Body of pancreas (tissue), 4 donors: ENCODE measurements at regions not wholly inside any gene's neighbourhood (a gene's known extent, or its start where the extent isn't known, plus 50 kb on each side); places are given as distances from the start of the nearest gene placed in this dataset.

Source experiments
- POLR2A ChIP-seq, 3 donors: fragments of 450-650 bp; IDR thresholded peaks; one replicate each; pipeline ENCODE4 v1.6.1; 2016; ENCODE audit warnings: antibody characterized with exemption in 3 of 3, mild to moderate bottlenecking in 2 of 3
- TF ChIP-seq, protein P1 (sequence below), 7 experiments: fragments of 450-650 bp in 4 of 7; fragments of 200-600 bp in 3 of 7; sonication (generic) in 3 of 7; IDR thresholded peaks; one replicate each; pipeline ENCODE4 v1.5.1; 2016 to 2019; ENCODE audit warnings: antibody characterized with exemption in 7 of 7

DNA sequence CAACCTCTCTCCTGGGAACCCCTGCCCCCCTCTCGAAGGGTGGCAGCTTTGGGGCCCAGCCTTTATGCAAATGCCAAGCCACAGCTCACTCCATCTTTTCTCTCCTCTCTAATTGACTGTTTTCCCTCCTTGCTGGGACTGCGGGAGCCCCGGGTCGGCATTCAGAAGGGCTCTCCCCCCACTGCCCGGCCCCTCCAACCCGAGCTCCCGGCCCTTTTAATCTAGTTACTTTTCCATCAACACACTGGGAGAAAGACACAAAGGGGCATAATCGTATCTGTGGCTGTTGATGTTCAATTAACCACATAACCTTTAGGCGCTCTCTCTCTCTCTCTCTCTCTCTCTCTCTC is 95.4 kb downstream of the INHBB start:
- TF ChIP-seq, protein P1, sequence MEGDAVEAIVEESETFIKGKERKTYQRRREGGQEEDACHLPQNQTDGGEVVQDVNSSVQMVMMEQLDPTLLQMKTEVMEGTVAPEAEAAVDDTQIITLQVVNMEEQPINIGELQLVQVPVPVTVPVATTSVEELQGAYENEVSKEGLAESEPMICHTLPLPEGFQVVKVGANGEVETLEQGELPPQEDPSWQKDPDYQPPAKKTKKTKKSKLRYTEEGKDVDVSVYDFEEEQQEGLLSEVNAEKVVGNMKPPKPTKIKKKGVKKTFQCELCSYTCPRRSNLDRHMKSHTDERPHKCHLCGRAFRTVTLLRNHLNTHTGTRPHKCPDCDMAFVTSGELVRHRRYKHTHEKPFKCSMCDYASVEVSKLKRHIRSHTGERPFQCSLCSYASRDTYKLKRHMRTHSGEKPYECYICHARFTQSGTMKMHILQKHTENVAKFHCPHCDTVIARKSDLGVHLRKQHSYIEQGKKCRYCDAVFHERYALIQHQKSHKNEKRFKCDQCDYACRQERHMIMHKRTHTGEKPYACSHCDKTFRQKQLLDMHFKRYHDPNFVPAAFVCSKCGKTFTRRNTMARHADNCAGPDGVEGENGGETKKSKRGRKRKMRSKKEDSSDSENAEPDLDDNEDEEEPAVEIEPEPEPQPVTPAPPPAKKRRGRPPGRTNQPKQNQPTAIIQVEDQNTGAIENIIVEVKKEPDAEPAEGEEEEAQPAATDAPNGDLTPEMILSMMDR (IDR thresholded peaks at IDR 0.05) = no peak
- no peak for TF ChIP-seq POLR2A (IDR thresholded peaks at IDR 0.05)
